AG04449 (cell line): ENCODE measurements at regions not wholly inside any gene's neighbourhood (a gene's known extent, or its start where the extent isn't known, plus 50 kb on each side); places are given as distances from the start of the nearest gene placed in this dataset.

Source experiments
- CTCF ChIA-PET: fragments of 350-600 bp; formaldehyde crosslinking; extraction: SDS; loops from one replicate; lab custom pipeline; 2021; ENCODE audit warnings: antibody characterized with exemption; lab: Yijun Ruan, JAX
- POLR2A ChIA-PET: fragments of 400-600, 350-600 bp; formaldehyde crosslinking; extraction: SDS; loops from one replicate; lab custom pipeline; 2020; ENCODE audit warnings: antibody characterized with exemption, inconsistent platforms; lab: Yijun Ruan, JAX
- DNase-seq: peaks from one replicate; pipeline ENCODE4 v3.0.0-alpha.2; 2010; ENCODE audit warnings: low read depth, low spot score
- H3K4me3 ChIP-seq: 2 replicates; pipeline ENCODE4 v1.5.1; 2011; ENCODE audit warnings: low read depth, mild to moderate bottlenecking, control low read depth, low read length
- CTCF ChIP-seq: IDR thresholded peaks from one replicate; pipeline ENCODE4 v1.5.1; 2011; ENCODE audit warnings: mild to moderate bottlenecking, moderate library complexity, low read length, control low read depth, inconsistent platforms; ENCODE audit not compliant: insufficient read depth; ENCODE audit errors: missing control alignments

DNA sequence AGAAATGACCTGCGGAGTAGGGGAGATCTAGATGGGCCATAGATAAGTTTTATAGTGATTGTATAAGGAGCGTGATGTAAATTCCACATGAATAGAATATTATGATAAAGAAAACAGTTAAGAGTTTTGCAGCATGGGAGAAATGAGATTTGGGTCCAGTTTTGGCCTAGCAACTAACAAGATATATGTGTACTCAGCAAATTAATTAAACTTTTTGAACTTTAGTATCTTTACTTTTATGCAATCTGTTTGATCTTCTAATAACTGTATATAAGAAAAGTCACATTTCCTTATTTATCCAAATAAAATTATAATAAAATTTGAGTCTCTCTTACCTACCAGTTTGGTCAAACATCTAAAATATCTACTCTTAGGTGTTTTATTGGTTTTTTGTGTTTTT, 1011.8 kb upstream of the NCAM2 start:
- H3K4me3 ChIP-seq: no peak overlapping the region
- TF ChIP-seq CTCF: no peak
- POLR2A ChIA-PET: no interaction called here

GRCh38 chr21:19987671-19988070, 1010.5 kb upstream of the NCAM2 start:
- H3K4me3 ChIP-seq: no peak overlapping the region
- CTCF ChIA-PET: no interaction called here
- no peak for DNase-seq
- POLR2A ChIA-PET: no interaction called here
- TF ChIP-seq CTCF: no peak

More for the DNA sequence above, 1011.8 kb upstream of the NCAM2 start:
- DNase-seq: no peak
- CTCF ChIA-PET: no interaction called here

DNA sequence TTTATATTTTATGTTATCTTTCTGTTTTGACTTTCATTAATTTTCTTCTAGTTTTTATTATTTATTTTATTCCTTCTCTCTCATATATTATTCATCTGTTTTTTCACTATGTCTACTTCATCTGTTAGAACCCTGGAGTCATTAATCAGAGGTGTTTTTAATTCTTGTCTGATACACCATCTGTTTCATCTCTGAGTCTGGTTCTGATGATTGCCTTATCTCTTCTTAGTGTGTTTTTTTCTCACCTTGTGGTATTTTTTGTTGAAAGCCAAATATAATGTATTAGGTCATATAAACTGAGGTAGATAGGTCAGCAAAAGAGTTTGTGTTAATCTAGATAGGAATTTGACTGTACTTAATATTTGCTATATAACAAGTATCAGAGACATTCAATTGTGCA, 1005.7 kb upstream of the NCAM2 start:
- H3K4me3 ChIP-seq: no peak overlapping the region
- DNase-seq: no peak
- CTCF ChIA-PET: no interaction called here
- POLR2A ChIA-PET: no interaction called here
- no peak for TF ChIP-seq CTCF

DNA sequence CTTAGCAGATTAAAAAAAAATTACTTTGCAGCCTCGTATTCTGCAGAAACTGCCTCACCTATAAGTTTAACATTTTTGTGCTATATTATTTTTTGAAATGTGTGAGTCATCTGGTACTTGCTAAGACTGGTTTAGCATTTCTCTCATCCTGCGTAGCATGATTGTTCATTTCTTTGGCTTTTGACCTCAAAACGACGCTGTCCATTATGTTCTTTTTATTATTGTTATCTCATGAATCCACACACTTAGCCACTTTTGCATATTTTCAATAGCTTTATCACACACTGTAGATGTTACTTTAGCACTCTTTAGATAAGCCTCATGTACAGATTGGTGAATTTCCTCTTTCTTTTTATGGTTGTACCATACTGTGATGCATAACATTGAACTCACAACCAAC, 1004.9 kb upstream of the NCAM2 start:
- DNase-seq: no peak
- POLR2A ChIA-PET: no interaction called here
- no peak overlapping the region for H3K4me3 ChIP-seq
- TF ChIP-seq CTCF: no peak
- CTCF ChIA-PET: no interaction called here

GRCh38 chr21:19995253-19995652, 1003.0 kb upstream of the NCAM2 start:
- POLR2A ChIA-PET: no interaction called here
- DNase-seq: no peak
- TF ChIP-seq CTCF: no peak
- CTCF ChIA-PET: no interaction called here
- H3K4me3 ChIP-seq: no peak overlapping the region

DNA sequence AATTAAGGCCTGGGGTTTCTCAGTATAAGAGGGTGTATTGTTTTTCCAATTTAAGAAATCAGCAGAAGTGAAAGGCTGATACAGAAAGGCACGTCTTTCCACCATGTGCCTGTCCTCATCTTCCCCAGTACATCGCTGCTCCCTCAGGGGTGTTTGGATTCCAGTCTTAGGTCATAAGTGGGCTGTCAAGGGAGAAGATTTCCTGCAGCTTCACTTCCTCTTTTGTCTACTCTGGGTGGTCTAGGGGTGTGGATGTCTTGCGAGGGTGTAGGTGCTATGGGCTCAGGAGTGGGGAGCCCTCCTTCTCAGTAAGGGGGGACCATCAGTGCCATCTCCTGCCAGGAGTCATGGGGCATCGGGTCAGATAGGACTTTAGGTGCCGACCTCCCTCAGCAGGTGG, 999.8 kb upstream of the NCAM2 start:
- CTCF ChIA-PET: no interaction called here
- no peak for DNase-seq
- POLR2A ChIA-PET: no interaction called here

More for the DNA sequence above, 999.8 kb upstream of the NCAM2 start:
- TF ChIP-seq CTCF: no peak
- H3K4me3 ChIP-seq: no peak overlapping the region
